K562 (cell line): ENCODE measurements at regions not wholly inside any gene's neighbourhood (a gene's known extent, or its start where the extent isn't known, plus 50 kb on each side); places are given as distances from the start of the nearest gene placed in this dataset.

Experiments
- ATAC-seq: fragments of 200-7000 bp; cut with Tn5 transposase; 3 replicates; pipeline ENCODE4 v1.9.1; 2020; ENCODE audit warnings: moderate library complexity
- BruUV-seq: library from RNA; stranded (reverse); fragments of 400-500 nt; replicated peaks from 2 replicates; lab custom pipeline; 2021; lab: Mats Ljungman, UMichigan
- CTCF ChIA-PET: fragments of 300-600 bp; formaldehyde crosslinking; extraction: SDS; loops from one replicate; lab custom pipeline; 2021; ENCODE audit warnings: low intra/inter-chr PET ratio; lab: Yijun Ruan, JAX
- POLR2A ChIA-PET: fragments of 300-600, 350-650 bp; sonication (Branson Sonifier 250); formaldehyde crosslinking; extraction: SDS; loops from one replicate; lab custom pipeline; 2021; ENCODE audit warnings: antibody characterized with exemption, inconsistent platforms; lab: Yijun Ruan, JAX
- DNase-seq, 4 experiments: peaks; one replicate each; pipeline versions ENCODE4 v3.0.0 to v3.0.0-alpha.2; 2011 to 2018; ENCODE audit warnings: low spot score in 3 of 4, mixed read lengths in 3 of 4; ENCODE audit errors: extremely low read depth in 1 of 4
- FAIRE-seq: peaks from 2 replicates; lab custom pipeline; 2011; peaks lifted over from hg19 to GRCh38; lab: Jason Lieb, UNC
- H2AFZ ChIP-seq: 2 replicates; pipeline ENCODE4 v1.6.0; 2011; ENCODE audit warnings: low read depth, low read length, control low read depth, inconsistent platforms
- H3K27ac ChIP-seq: fragments of 200-600 bp; 3 replicates; pipeline ENCODE4 v1.8.0; 2011; ENCODE audit warnings: low read depth, mild to moderate bottlenecking, control low read depth, inconsistent platforms, low read length, moderate library complexity, mixed read lengths; ENCODE audit errors: extremely low read depth
- H3K27me3 ChIP-seq, 2 experiments: fragments of 300-600 bp in 1 of 2; 2 replicates in 1 of 2; 3 replicates in 1 of 2; pipeline versions ENCODE4 v1.6.0 to v1.8.0; 2011; ENCODE audit warnings: inconsistent platforms in 2 of 2, low read length in 2 of 2, mild to moderate bottlenecking in 1 of 2, mixed read lengths in 1 of 2, moderate library complexity in 1 of 2; ENCODE audit not compliant: control insufficient read depth in 2 of 2, insufficient read depth in 2 of 2
- H3K36me3 ChIP-seq: fragments of 300-600 bp; 3 replicates; pipeline ENCODE4 v1.8.0; 2011; ENCODE audit warnings: mild to moderate bottlenecking, low read length, inconsistent platforms; ENCODE audit not compliant: control insufficient read depth, insufficient read depth
- H3K4me1 ChIP-seq, 2 experiments: fragments of 200-600 bp in 1 of 2; replicated peaks in 1 of 2; 2 replicates in 1 of 2; 3 replicates in 1 of 2; pipeline versions ENCODE4 v1.5.1 to v1.8.0; 2011; ENCODE audit warnings: inconsistent platforms in 2 of 2, low read length in 2 of 2, mild to moderate bottlenecking in 1 of 2, mixed read lengths in 1 of 2, moderate library complexity in 1 of 2; ENCODE audit not compliant: control insufficient read depth in 2 of 2, insufficient read depth in 2 of 2
- H3K4me2 ChIP-seq: 2 replicates; pipeline ENCODE4 v1.6.1; 2011; ENCODE audit warnings: low read length, control low read depth, inconsistent platforms, mixed read lengths; ENCODE audit not compliant: insufficient read depth
- H3K4me3 ChIP-seq: fragments of 200-600 bp; sonication (generic), shearing (Covaris generic); 2 replicates; pipeline ENCODE4 v1.5.1; 2016; ENCODE audit warnings: control low read depth, inconsistent platforms
- H3K79me2 ChIP-seq: fragments of 200-600 bp; 3 replicates; pipeline ENCODE4 v1.8.0; 2011; ENCODE audit warnings: low read length, inconsistent platforms; ENCODE audit not compliant: control insufficient read depth, insufficient read depth
- H3K9ac ChIP-seq, 2 experiments: 2 replicates each; pipeline versions ENCODE4 v1.6.0 to v1.6.1; 2011; ENCODE audit warnings: low read depth in 2 of 2, low read length in 2 of 2, control low read depth in 1 of 2, inconsistent platforms in 1 of 2, mild to moderate bottlenecking in 1 of 2, mixed read lengths in 1 of 2; ENCODE audit not compliant: insufficient read depth in 1 of 2
- H3K9me1 ChIP-seq: one replicate; pipeline ENCODE4 v1.6.0; 2011; ENCODE audit warnings: inconsistent platforms, mild to moderate bottlenecking, low read length, moderate library complexity; ENCODE audit not compliant: control insufficient read depth, insufficient read depth
- H3K9me3 ChIP-seq: replicated peaks from 2 replicates; pipeline ENCODE4 v1.5.1; 2011; ENCODE audit warnings: low read depth, low read length, inconsistent platforms; ENCODE audit not compliant: control insufficient read depth, insufficient read depth
- H4K20me1 ChIP-seq: replicated peaks from 2 replicates; pipeline ENCODE4 v1.6.1; 2011; ENCODE audit warnings: low read length, inconsistent platforms, mixed read lengths; ENCODE audit not compliant: control insufficient read depth, insufficient read depth
- CHD2 ChIP-seq: IDR thresholded peaks from 2 replicates; pipeline ENCODE4 v1.6.1; 2011; ENCODE audit warnings: low read depth, low read length
- CREM ChIP-seq: IDR thresholded peaks from 2 replicates; pipeline ENCODE4 v1.6.1; 2014; ENCODE audit warnings: antibody characterized with exemption, low read depth
- EZH2 ChIP-seq: IDR thresholded peaks from 2 replicates; pipeline ENCODE4 v1.6.1; 2012; ENCODE audit warnings: low read depth, mild to moderate bottlenecking, inconsistent platforms, low read length, borderline replicate concordance
- GTF2A2 ChIP-seq: IDR thresholded peaks from 2 replicates; pipeline ENCODE4 v1.6.1; 2016; ENCODE audit warnings: mild to moderate bottlenecking, missing genetic modification characterization, missing compliant biosample characterization
- NCOA1 ChIP-seq: fragments of 450-650 bp; IDR thresholded peaks from 2 replicates; pipeline ENCODE4 v1.6.1; 2016; ENCODE audit warnings: low read depth
- NFRKB ChIP-seq: fragments of 450-650 bp; IDR thresholded peaks from 2 replicates; pipeline ENCODE4 v1.6.1; 2016; ENCODE audit warnings: low read depth
- PHF21A ChIP-seq: fragments of 450-650 bp; IDR thresholded peaks from 2 replicates; pipeline ENCODE4 v1.6.1; 2017; ENCODE audit warnings: low read depth, borderline replicate concordance
- RBM34 ChIP-seq: fragments of 200-400 bp; formaldehyde crosslinking; IDR thresholded peaks from 2 replicates; pipeline ENCODE4 v1.6.1; 2018; ENCODE audit warnings: low read length, borderline replicate concordance; ENCODE audit not compliant: insufficient read depth
- SMAD4 ChIP-seq: fragments of 250-450 bp; sonication (Bioruptor Pico); conservative IDR thresholded peaks from 2 replicates; pipeline ENCODE4 v1.8.0; 2021; ENCODE audit warnings: inconsistent platforms, mild to moderate bottlenecking, moderate library complexity
- SRF ChIP-seq, 2 experiments: fragments of 250-450, 450-650 bp in 1 of 2; sonication (Bioruptor Pico) in 1 of 2; sonication (generic) in 1 of 2; formaldehyde crosslinking; IDR thresholded peaks; 2 replicates each; pipeline versions ENCODE4 v1.5.0 to v1.5.1; 2020 to 2022; ENCODE audit warnings: mild to moderate bottlenecking in 1 of 2, missing genetic modification reagents in 1 of 2
- TEAD2 ChIP-seq: fragments of 450-650 bp; IDR thresholded peaks from 2 replicates; pipeline ENCODE4 v1.6.1; 2016; ENCODE audit warnings: missing genetic modification characterization, control low read depth, missing compliant biosample characterization
- TFAM ChIP-seq: fragments of 250-450 bp; sonication (Bioruptor Pico); conservative IDR thresholded peaks from 2 replicates; pipeline ENCODE4 v1.5.0; 2021; ENCODE audit warnings: mild to moderate bottlenecking, moderate library complexity
- ZBTB8A ChIP-seq: fragments of 450-650 bp; IDR thresholded peaks from 2 replicates; pipeline ENCODE4 v1.6.1; 2018; ENCODE audit warnings: mild to moderate bottlenecking, moderate library complexity; ENCODE audit not compliant: partially characterized antibody
- ZKSCAN1 ChIP-seq: fragments of 150-350 bp; IDR thresholded peaks from 2 replicates; pipeline ENCODE4 v1.6.1; 2016; ENCODE audit warnings: low read depth, low read length
- ZNF197 ChIP-seq: fragments of 200-800 bp; sonication (Bioruptor generic); IDR thresholded peaks from 2 replicates; pipeline ENCODE4 v1.6.1; 2016; ENCODE audit warnings: low read depth, missing genetic modification characterization, missing compliant biosample characterization
- ZNF444 ChIP-seq: fragments of 250-450 bp; sonication (Bioruptor Pico); IDR thresholded peaks from 2 replicates; pipeline ENCODE4 v1.4.0; 2020; ENCODE audit warnings: mild to moderate bottlenecking, moderate library complexity
- ZNF584 ChIP-seq: fragments of 200-800 bp; sonication (Bioruptor generic); IDR thresholded peaks from 2 replicates; pipeline ENCODE4 v1.6.1; 2016; ENCODE audit warnings: low read depth, mild to moderate bottlenecking, missing genetic modification characterization, missing compliant biosample characterization
- ZNF644 ChIP-seq: fragments of 200-800 bp; sonication (Bioruptor generic); IDR thresholded peaks from 2 replicates; pipeline ENCODE4 v1.6.1; 2016; ENCODE audit warnings: low read depth, missing genetic modification characterization, missing compliant biosample characterization
- WGBS: fragments of 100-300 bp; shearing (Covaris generic); methylation state at CpG from one replicate; pipeline ENCODE4 v1.1.6; 2016; ENCODE audit warnings: low coverage, mixed read lengths; ENCODE audit not compliant: insufficient coverage; ENCODE audit errors: missing lambda C conversion rate; 5-methylcytosine and 5-hydroxymethylcytosine counted together
- in situ Hi-C: fragments of 300-500 bp; cut with MboI; formaldehyde crosslinking; loops from 4 replicates; pipeline ENCODE4 v1.15.0; 2018; ENCODE audit warnings: inconsistent platforms, mixed read lengths
- intact Hi-C: fragments of 100-400 bp; cut with micrococcal nuclease; formaldehyde crosslinking; loops from 2 replicates; pipeline ENCODE4 v1.14.2; 2022
- TF ChIP-seq, protein P1 (sequence below): fragments of 450-650 bp; formaldehyde crosslinking; IDR thresholded peaks from 2 replicates; pipeline ENCODE4 v1.4.0; 2022; ENCODE audit warnings: mild to moderate bottlenecking, moderate library complexity
- TF ChIP-seq, protein P2 (sequence below), 2 experiments: fragments of 450-650 bp; IDR thresholded peaks; 2 replicates each; pipeline ENCODE4 v1.6.1; 2018; ENCODE audit warnings: mild to moderate bottlenecking in 2 of 2, low read depth in 1 of 2; ENCODE audit not compliant: partially characterized antibody in 2 of 2

DNA sequence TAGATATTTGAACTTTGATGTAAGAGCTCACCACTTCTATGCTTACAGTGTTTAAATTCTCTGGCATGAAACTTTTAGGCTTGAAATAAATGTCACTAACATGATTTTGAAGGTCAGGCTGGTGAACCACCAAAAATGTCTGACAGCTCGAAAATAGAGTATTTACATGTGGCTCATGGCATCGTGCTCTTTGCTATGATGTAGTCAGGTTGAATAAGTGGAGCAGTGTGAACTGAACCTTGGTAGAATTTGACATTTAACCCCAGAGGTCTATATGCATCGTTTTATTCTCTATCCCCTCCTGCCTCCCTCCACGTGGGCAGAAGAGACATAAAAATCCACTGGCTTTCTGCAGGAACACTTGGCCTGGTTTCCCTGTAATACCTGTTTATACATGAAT, 369.7 kb upstream of the ATP2B1 start:
- Histone ChIP-seq H2AFZ (no peak overlapping the region), H3K9ac (no peak overlapping the region), H3K27me3 (no peaks in the 10 kb centered on the region), H3K79me2 (no peaks in the 10 kb centered on the region), H3K36me3 (no peaks in the 10 kb centered on the region), H3K4me1 (no peaks in the 10 kb centered on the region), H3K4me3 (no peak overlapping the region), H3K27ac (no peak overlapping the region), H3K4me2 (no peak overlapping the region), H4K20me1 (no peaks in the 10 kb centered on the region), H3K9me1 (no peaks in the 10 kb centered on the region), H3K9me3 (no peaks in the 10 kb centered on the region)
- TF ChIP-seq ZNF644 (no peak), ZNF584 (CRISPR knock-in tag) (no peak), EZH2 (no peak), NFRKB (no peak), ZBTB8A (no peak), ZNF444 (CRISPR knock-in tag) (no peak), CREM (no peak), TEAD2 (no peak), ZNF197 (CRISPR knock-in tag) (no peak), SMAD4 (CRISPR knock-in tag) (no peak), ZKSCAN1 (no peak), RBM34 (no peak), NCOA1 (no peak), SRF (CRISPR knock-in tag; IDR thresholded peaks at IDR 0.05) (no peak), GTF2A2 (no peak), TFAM (CRISPR knock-in tag) (no peak), CHD2 (no peak), PHF21A (no peak)
- TF ChIP-seq, protein P1, sequence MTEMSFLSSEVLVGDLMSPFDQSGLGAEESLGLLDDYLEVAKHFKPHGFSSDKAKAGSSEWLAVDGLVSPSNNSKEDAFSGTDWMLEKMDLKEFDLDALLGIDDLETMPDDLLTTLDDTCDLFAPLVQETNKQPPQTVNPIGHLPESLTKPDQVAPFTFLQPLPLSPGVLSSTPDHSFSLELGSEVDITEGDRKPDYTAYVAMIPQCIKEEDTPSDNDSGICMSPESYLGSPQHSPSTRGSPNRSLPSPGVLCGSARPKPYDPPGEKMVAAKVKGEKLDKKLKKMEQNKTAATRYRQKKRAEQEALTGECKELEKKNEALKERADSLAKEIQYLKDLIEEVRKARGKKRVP (CRISPR knock-in tag), result no peak
- TF ChIP-seq, protein P2, sequence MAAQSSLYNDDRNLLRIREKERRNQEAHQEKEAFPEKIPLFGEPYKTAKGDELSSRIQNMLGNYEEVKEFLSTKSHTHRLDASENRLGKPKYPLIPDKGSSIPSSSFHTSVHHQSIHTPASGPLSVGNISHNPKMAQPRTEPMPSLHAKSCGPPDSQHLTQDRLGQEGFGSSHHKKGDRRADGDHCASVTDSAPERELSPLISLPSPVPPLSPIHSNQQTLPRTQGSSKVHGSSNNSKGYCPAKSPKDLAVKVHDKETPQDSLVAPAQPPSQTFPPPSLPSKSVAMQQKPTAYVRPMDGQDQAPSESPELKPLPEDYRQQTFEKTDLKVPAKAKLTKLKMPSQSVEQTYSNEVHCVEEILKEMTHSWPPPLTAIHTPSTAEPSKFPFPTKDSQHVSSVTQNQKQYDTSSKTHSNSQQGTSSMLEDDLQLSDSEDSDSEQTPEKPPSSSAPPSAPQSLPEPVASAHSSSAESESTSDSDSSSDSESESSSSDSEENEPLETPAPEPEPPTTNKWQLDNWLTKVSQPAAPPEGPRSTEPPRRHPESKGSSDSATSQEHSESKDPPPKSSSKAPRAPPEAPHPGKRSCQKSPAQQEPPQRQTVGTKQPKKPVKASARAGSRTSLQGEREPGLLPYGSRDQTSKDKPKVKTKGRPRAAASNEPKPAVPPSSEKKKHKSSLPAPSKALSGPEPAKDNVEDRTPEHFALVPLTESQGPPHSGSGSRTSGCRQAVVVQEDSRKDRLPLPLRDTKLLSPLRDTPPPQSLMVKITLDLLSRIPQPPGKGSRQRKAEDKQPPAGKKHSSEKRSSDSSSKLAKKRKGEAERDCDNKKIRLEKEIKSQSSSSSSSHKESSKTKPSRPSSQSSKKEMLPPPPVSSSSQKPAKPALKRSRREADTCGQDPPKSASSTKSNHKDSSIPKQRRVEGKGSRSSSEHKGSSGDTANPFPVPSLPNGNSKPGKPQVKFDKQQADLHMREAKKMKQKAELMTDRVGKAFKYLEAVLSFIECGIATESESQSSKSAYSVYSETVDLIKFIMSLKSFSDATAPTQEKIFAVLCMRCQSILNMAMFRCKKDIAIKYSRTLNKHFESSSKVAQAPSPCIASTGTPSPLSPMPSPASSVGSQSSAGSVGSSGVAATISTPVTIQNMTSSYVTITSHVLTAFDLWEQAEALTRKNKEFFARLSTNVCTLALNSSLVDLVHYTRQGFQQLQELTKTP (IDR thresholded peaks at IDR 0.05; ENCODE audit: low read depth in 1 of 2, partially characterized antibody in 2 of 2), result no peak
- ChIA-PET POLR2A (no interaction called here), CTCF (no interaction called here)
- intact Hi-C loops (no loop called here), in situ Hi-C loops (no loop called here)
- ATAC-seq (no peak), FAIRE-seq (no peak), DNase-seq (no peak)
- 0% methylated on average over 4 of the region's 4 CpGs for WGBS
- BruUV-seq, result no TSS peak
